Stomach (tissue), 8 donors: ENCODE measurements at regions not wholly inside any gene's neighbourhood (a gene's known extent, or its start where the extent isn't known, plus 50 kb on each side); places are given as distances from the start of the nearest gene placed in this dataset.

Experiments
- DNase-seq, 2 donors: peaks; one replicate each; pipeline versions ENCODE4 v3.0.0 to v3.0.0-alpha.2; 2013 to 2019
- H3K27ac ChIP-seq, 5 donors: fragments of 200-600 bp in 4 of 5; sonication (generic) in 4 of 5; one replicate each; pipeline ENCODE4 v1.5.1; 2013 to 2019; ENCODE audit warnings: mild to moderate bottlenecking in 1 of 5, moderate library complexity in 1 of 5
- H3K27me3 ChIP-seq, 3 donors: fragments of 200-600 bp; sonication (generic); one replicate each; pipeline ENCODE4 v1.5.1; 2017 to 2019; ENCODE audit warnings: mixed run types in 1 of 3
- H3K36me3 ChIP-seq, 4 donors: fragments of 200-600 bp; sonication (generic); 1 replicate in 3 of 4; 2 replicates in 1 of 4; pipeline ENCODE4 v1.5.1; 2016 to 2019
- H3K4me1 ChIP-seq, 4 donors: fragments of 200-600 bp; sonication (generic); one replicate each; pipeline ENCODE4 v1.5.1; 2016 to 2019
- H3K4me3 ChIP-seq, 4 donors: fragments of 200-600 bp; sonication (generic) in 3 of 4; one replicate each; pipeline ENCODE4 v1.5.1; 2016 to 2019; ENCODE audit warnings: mild to moderate bottlenecking in 1 of 4
- H3K9me3 ChIP-seq, 4 donors: fragments of 200-600 bp; sonication (generic); one replicate each; pipeline ENCODE4 v1.5.1; 2016 to 2019
- CTCF ChIP-seq, 7 experiments: fragments of 450-650 bp in 4 of 7; fragments of 200-600 bp in 3 of 7; sonication (generic) in 3 of 7; IDR thresholded peaks; one replicate each; pipeline ENCODE4 v1.5.1; 2016 to 2019; ENCODE audit warnings: antibody characterized with exemption in 7 of 7, control low read depth in 2 of 7, mild to moderate bottlenecking in 1 of 7
- EP300 ChIP-seq: sonication (generic); formaldehyde crosslinking; IDR thresholded peaks from one replicate; pipeline ENCODE4 v1.6.1; 2017; ENCODE audit warnings: antibody characterized with exemption
- POLR2A ChIP-seq, 4 donors: fragments of 450-650 bp; IDR thresholded peaks; one replicate each; pipeline ENCODE4 v1.6.1; 2016; ENCODE audit warnings: antibody characterized with exemption in 4 of 4, control low read depth in 2 of 4, mild to moderate bottlenecking in 1 of 4, moderate library complexity in 1 of 4
- POLR2AphosphoS5 ChIP-seq, 3 donors: sonication (generic); formaldehyde crosslinking; IDR thresholded peaks; one replicate each; pipeline ENCODE4 v1.6.1; 2016; ENCODE audit warnings: antibody characterized with exemption in 3 of 3
- WGBS, 5 donors: extraction: QIAGEN DNeasy Blood & Tissue Kit in 3 of 5; methylation state at CpG; one replicate each; pipeline versions ENCODE4 v1.1.5 to v1.1.7; 2013 to 2018; 5-methylcytosine and 5-hydroxymethylcytosine counted together
- intact Hi-C: fragments of 100-400 bp; cut with DNase I; formaldehyde crosslinking; loops from one replicate; pipeline ENCODE4 v1.15.1; 2023; ENCODE audit warnings: low total_unique reads
- donor health status: healthy with polysubstance abuse.
- donor health status: Bipolar disorder and iron deficiency.
- donor health status: healthy.

GRCh38 chr12:97022536-97023230 is 115.6 kb downstream of the NEDD1 start:
- intact Hi-C loops, result no loop called here
- Histone ChIP-seq H3K27me3 (no peaks in the 10 kb centered on the region), H3K27ac (no peak overlapping the region), H3K4me1 (no peaks in the 10 kb centered on the region), H3K4me3 (no peak overlapping the region), H3K36me3 (no peaks in the 10 kb centered on the region), H3K9me3 (no peaks in the 10 kb centered on the region)
- DNase-seq, result peak in 1 of 2 donors; percentile 10
- TF ChIP-seq CTCF (IDR thresholded peaks at IDR 0.05), result no peak
- no peak for TF ChIP-seq POLR2AphosphoS5 (IDR thresholded peaks at IDR 0.05)
- no peak for TF ChIP-seq POLR2A (IDR thresholded peaks at IDR 0.05)
- no peak for TF ChIP-seq EP300
- 74 to 83% (median 77%) methylated on average over 4 of the region's 4 CpGs for WGBS, 5 donors

GRCh38 chr12:97024393-97024792 is 117.3 kb downstream of the NEDD1 start:
- Histone ChIP-seq H3K4me1 (no peaks in the 10 kb centered on the region), H3K27me3 (no peaks in the 10 kb centered on the region), H3K27ac (no peak overlapping the region), H3K36me3 (no peaks in the 10 kb centered on the region), H3K9me3 (no peaks in the 10 kb centered on the region), H3K4me3 (no peak overlapping the region)
- TF ChIP-seq CTCF (IDR thresholded peaks at IDR 0.05), result no peak
- no peak for TF ChIP-seq EP300
- TF ChIP-seq POLR2AphosphoS5 (IDR thresholded peaks at IDR 0.05), result no peak
- no peak for TF ChIP-seq POLR2A (IDR thresholded peaks at IDR 0.05)
- DNase-seq, result no peak
- intact Hi-C loops, result no loop called here
- 69 to 88% (median 74%) methylated on average over 2 of the region's 2 CpGs for WGBS, 5 donors

- no peak for DNase-seq
- 78 to 84% (median 82%) methylated on average over 2 of the region's 2 CpGs for WGBS, 5 donors
- TF ChIP-seq CTCF (IDR thresholded peaks at IDR 0.05), result no peak
- no peak for TF ChIP-seq POLR2A (IDR thresholded peaks at IDR 0.05)
- TF ChIP-seq POLR2AphosphoS5 (IDR thresholded peaks at IDR 0.05), result no peak
- TF ChIP-seq EP300, result no peak
- H3K27ac ChIP-seq, result no peak overlapping the region
- H3K9me3 ChIP-seq, result no peaks in the 10 kb centered on the region
- H3K4me3 ChIP-seq, result no peak overlapping the region
- H3K4me1 ChIP-seq, result no peaks in the 10 kb centered on the region
- no peaks in the 10 kb centered on the region for H3K27me3 ChIP-seq
- no peaks in the 10 kb centered on the region for H3K36me3 ChIP-seq
- intact Hi-C loops, result no loop called here
Measured at GRCh38 chr12:97026901-97027300, 119.8 kb downstream of the NEDD1 start.

GRCh38 chr12:97027482-97027881 is 120.4 kb downstream of the NEDD1 start:
- intact Hi-C loops, result no loop called here
- DNase-seq, result no peak
- no peak for TF ChIP-seq CTCF (IDR thresholded peaks at IDR 0.05)
- no peak for TF ChIP-seq EP300
- no peak for TF ChIP-seq POLR2A (IDR thresholded peaks at IDR 0.05)
- TF ChIP-seq POLR2AphosphoS5 (IDR thresholded peaks at IDR 0.05), result no peak
- Histone ChIP-seq H3K27me3 (no peaks in the 10 kb centered on the region), H3K27ac (no peak overlapping the region), H3K4me3 (no peak overlapping the region), H3K36me3 (no peaks in the 10 kb centered on the region), H3K4me1 (no peaks in the 10 kb centered on the region), H3K9me3 (no peaks in the 10 kb centered on the region)
- WGBS, 5 donors, result 50 to 73% (median 69%) methylated on average over 1 of the region's 1 CpG
